ENCODE measurements at regions not wholly inside any gene's neighbourhood (a gene's known extent, or its start where the extent isn't known, plus 50 kb on each side); places are given as distances from the start of the nearest gene placed in this dataset.

- Histone ChIP-seq H3K27ac (no peak overlapping the region), H3K27me3 (no peaks in the 10 kb centered on the region), H3K9me3 (no peaks in the 10 kb centered on the region), H3K36me3 (no peaks in the 10 kb centered on the region), H3K4me3 (no peak overlapping the region), H3K4me1 (no peaks in the 10 kb centered on the region)
- no peak for TF ChIP-seq POLR2A (IDR thresholded peaks at IDR 0.05)
- no peak for TF ChIP-seq CTCF (IDR thresholded peaks at IDR 0.05)
- intact Hi-C loops (cut with DNase I): loop anchor here in 1 of 2 donors (10.0 kb wide), 1 partner anchor 81 kb away; no protein-coding TSS in a partner anchor
- DNase-seq: peak in 1 of 3 donors; percentile 57
- ATAC-seq: peak in 3 of 4 donors; percentile 41 to 99 (median 84)
- WGBS (ENCODE audit: insufficient coverage, low coverage, low lambda C conversion rate, missing lambda C conversion rate): 33% methylated on average over 1 of the region's 1 CpG
Measured at GRCh38 chr3:168545591-168545990, 449.9 kb upstream of the GOLIM4 start.

- H3K36me3 ChIP-seq: no peaks in the 10 kb centered on the region
- ATAC-seq (no peak), DNase-seq (no peak)
- intact Hi-C loops (cut with DNase I): loop anchor here in 1 of 2 donors (10.0 kb wide), 1 partner anchor 80 kb away; no protein-coding TSS in a partner anchor
- no peaks in the 10 kb centered on the region for H3K4me1 ChIP-seq
- H3K27me3 ChIP-seq: no peaks in the 10 kb centered on the region
- no peaks in the 10 kb centered on the region for H3K9me3 ChIP-seq
- peak in 1 of 4 donors; percentile 12 for TF ChIP-seq CTCF (IDR thresholded peaks at IDR 0.05)
- TF ChIP-seq POLR2A (IDR thresholded peaks at IDR 0.05): no peak
- no peak overlapping the region for H3K27ac ChIP-seq
- H3K4me3 ChIP-seq: no peak overlapping the region
Measured at GRCh38 chr3:168544097-168544957, 448.6 kb upstream of the GOLIM4 start.

- ATAC-seq (no peak), DNase-seq (no peak)
- Histone ChIP-seq H3K9me3 (no peaks in the 10 kb centered on the region), H3K27me3 (no peaks in the 10 kb centered on the region), H3K36me3 (no peaks in the 10 kb centered on the region), H3K4me1 (peaks cover 0 to 2% (median 0%) of the 10 kb centered on the region in 4 donors), H3K4me3 (no peak overlapping the region), H3K27ac (no peak overlapping the region)
- intact Hi-C loops (cut with DNase I): loop anchor here in 1 of 2 donors (10.0 kb wide), 1 partner anchor 76 kb away; no protein-coding TSS in a partner anchor
- 28% methylated on average over 2 of the region's 2 CpGs for WGBS (ENCODE audit: insufficient coverage, low coverage, low lambda C conversion rate, missing lambda C conversion rate)
- no peak for TF ChIP-seq POLR2A (IDR thresholded peaks at IDR 0.05)
- TF ChIP-seq CTCF (IDR thresholded peaks at IDR 0.05): no peak
Measured at GRCh38 chr3:168540726-168541125, 445.0 kb upstream of the GOLIM4 start.

GRCh38 chr3:168539909-168540308 is 444.2 kb upstream of the GOLIM4 start:
- no peaks in the 10 kb centered on the region for H3K27me3 ChIP-seq
- H3K4me3 ChIP-seq: no peak overlapping the region
- H3K4me1 ChIP-seq: peaks cover 0 to 2% (median 0%) of the 10 kb centered on the region in 4 donors
- WGBS (ENCODE audit: insufficient coverage, low coverage, low lambda C conversion rate, missing lambda C conversion rate): 55% methylated on average over 1 of the region's 1 CpG
- no peaks in the 10 kb centered on the region for H3K36me3 ChIP-seq
- no peak for ATAC-seq
- no peak for DNase-seq
- H3K9me3 ChIP-seq: no peaks in the 10 kb centered on the region
- intact Hi-C loops (cut with DNase I): loop anchor here in 1 of 2 donors (10.0 kb wide), 1 partner anchor 75 kb away; no protein-coding TSS in a partner anchor
- H3K27ac ChIP-seq: no peak overlapping the region
- no peak for TF ChIP-seq CTCF (IDR thresholded peaks at IDR 0.05)
- TF ChIP-seq POLR2A (IDR thresholded peaks at IDR 0.05): no peak

Measured in right lobe of liver (tissue), 6 donors.